Activated T-helper 1 cell treated with anti-CD3 and anti-CD28 coated beads, Interleukin-12 subunit alpha, Interleukin-12 subunit beta, Interleukin-2, Interleukin-4 antibody, amounts not matched to agents 30 ng/mL and 10 ng/mL and 1 ng/mL, durations not matched to agents 14 hours and 24 hours and 36 hours (primary cell): ENCODE measurements at regions not wholly inside any gene's neighbourhood (a gene's known extent, or its start where the extent isn't known, plus 50 kb on each side); places are given as distances from the start of the nearest gene placed in this dataset.

Experiments used
- DNase-seq: peaks from one replicate; pipeline ENCODE4 v3.0.0; 2021; ENCODE audit warnings: low spot score
- H3K27ac Mint-ChIP-seq: one replicate; pipeline ENCODE4 v1.8.0; 2021; ENCODE audit warnings: mild to moderate bottlenecking, mixed read lengths
- H3K27me3 Mint-ChIP-seq: one replicate; pipeline ENCODE4 v1.8.0; 2022; ENCODE audit warnings: mild to moderate bottlenecking, moderate library complexity, mixed read lengths; ENCODE audit not compliant: insufficient read depth
- H3K36me3 Mint-ChIP-seq: one replicate; pipeline ENCODE4 v1.8.0; 2021; ENCODE audit warnings: low read depth, mixed read lengths
- H3K4me1 Mint-ChIP-seq: one replicate; pipeline ENCODE4 v1.8.0; 2021; ENCODE audit warnings: low read depth, mixed read lengths
- H3K4me3 Mint-ChIP-seq: one replicate; pipeline ENCODE4 v1.8.0; 2021; ENCODE audit warnings: mild to moderate bottlenecking, moderate library complexity, mixed read lengths
- H3K9me3 Mint-ChIP-seq: one replicate; pipeline ENCODE4 v1.8.0; 2021; ENCODE audit warnings: mixed read lengths
- intact Hi-C: fragments of 100-400 bp; cut with micrococcal nuclease; formaldehyde crosslinking; loops from one replicate; pipeline ENCODE4 v1.15.1; 2024

DNA sequence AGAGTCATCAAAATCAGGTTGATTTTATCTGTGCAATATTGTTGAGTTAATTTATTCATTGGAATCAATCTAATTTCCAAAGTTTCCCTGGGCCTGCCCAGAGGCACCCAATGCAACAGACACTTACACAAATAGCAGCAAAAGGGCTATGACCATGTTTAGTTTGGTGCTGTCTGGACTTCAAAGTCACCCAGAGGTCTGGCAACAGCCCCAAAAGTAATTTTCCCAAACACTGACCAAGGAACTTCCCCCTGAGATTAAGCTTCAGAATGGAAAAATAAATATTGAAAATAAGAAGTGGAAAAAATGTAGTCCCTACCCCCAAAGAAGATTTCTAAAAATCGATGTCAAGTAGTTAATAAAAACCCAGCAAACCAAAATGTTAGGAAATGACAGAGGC, 70.9 kb upstream of the RNF152 start:
- no peak overlapping the region for H3K4me3 Mint-ChIP-seq
- no peak for DNase-seq
- peaks cover 28% of the 10 kb centered on the region for H3K27me3 Mint-ChIP-seq
- peaks cover 8% of the 10 kb centered on the region for H3K4me1 Mint-ChIP-seq
- no peak overlapping the region for H3K27ac Mint-ChIP-seq
- no peaks in the 10 kb centered on the region for H3K9me3 Mint-ChIP-seq
- no peaks in the 10 kb centered on the region for H3K36me3 Mint-ChIP-seq
- intact Hi-C loops = no loop called here

DNA sequence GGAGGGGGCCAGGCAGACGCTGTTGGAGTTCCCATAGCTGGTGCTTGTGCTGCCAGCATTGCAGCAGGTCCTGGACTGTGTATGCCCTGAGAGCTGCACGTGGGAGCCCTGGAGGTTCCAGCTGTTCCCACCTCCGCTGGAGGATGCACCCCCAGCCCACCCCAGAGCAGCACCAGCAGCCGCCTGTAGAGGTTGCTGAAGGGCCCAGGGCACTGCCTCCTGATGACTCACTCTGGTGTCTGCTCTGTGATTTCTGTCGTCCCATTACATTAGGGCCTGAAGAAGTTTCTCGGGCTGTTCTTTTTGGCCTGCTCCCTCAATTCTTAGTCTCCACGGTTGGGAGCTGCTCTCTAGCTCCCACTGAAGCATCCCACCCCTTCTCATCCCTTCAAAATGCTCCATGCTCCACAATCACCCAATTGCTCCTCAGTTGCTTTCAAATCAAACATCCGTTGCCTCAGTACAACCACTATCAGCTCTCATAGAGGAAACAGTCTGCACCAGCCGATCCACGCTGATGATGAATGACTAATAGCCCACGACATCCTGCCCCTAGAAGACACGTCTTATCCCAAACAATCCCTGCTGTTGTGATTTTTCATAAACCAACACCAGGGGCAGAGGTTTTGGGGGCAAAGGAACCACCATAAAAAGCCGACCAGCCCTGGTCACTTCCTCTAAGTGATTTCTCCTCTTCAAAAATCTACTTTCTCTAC, 65.2 kb upstream of the RNF152 start:
- H3K4me1 Mint-ChIP-seq = peaks cover 34% of the 10 kb centered on the region
- H3K4me3 Mint-ChIP-seq = no peak overlapping the region
- intact Hi-C loops = loop anchor here (10.0 kb wide), 2 partner anchors 193 to 547 kb away; no protein-coding TSS in a partner anchor
- H3K9me3 Mint-ChIP-seq = peaks cover 7% of the 10 kb centered on the region
- no peaks in the 10 kb centered on the region for H3K36me3 Mint-ChIP-seq
- DNase-seq = no peak
- no peak overlapping the region for H3K27ac Mint-ChIP-seq
- peaks cover 30% of the 10 kb centered on the region for H3K27me3 Mint-ChIP-seq

DNA sequence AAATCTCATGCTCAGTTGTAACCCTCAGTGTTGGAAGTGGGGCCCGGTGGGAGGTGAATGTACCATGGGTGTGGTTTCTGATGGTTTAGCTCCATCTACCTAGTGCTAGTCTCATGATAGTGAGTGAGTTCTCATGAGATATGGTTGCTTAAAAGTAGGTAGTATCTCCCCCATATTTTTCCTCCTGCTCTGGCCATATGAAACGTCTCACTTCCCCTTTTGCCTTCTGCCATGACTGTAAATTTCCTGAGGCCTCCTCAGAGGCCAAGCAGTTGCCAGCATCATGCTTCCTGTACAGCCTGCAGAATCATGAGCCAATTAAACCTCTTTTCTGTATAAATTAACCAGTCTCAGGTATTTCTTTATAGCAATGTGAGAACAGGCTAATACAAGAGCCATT, 62.8 kb upstream of the RNF152 start:
- DNase-seq = no peak
- H3K4me1 Mint-ChIP-seq = peaks cover 49% of the 10 kb centered on the region
- no peak overlapping the region for H3K4me3 Mint-ChIP-seq
- peaks cover 29% of the 10 kb centered on the region for H3K27me3 Mint-ChIP-seq
- intact Hi-C loops = loop anchor here (10.0 kb wide), 2 partner anchors 191 to 549 kb away; no protein-coding TSS in a partner anchor
- peaks cover 7% of the 10 kb centered on the region for H3K9me3 Mint-ChIP-seq
- H3K27ac Mint-ChIP-seq = no peak overlapping the region
- H3K36me3 Mint-ChIP-seq = no peaks in the 10 kb centered on the region

GRCh38 chr18:61954096-61954746, 61.4 kb upstream of the RNF152 start:
- Mint-ChIP-seq H3K4me1 (peaks cover 54% of the 10 kb centered on the region), H3K27me3 (peaks cover 33% of the 10 kb centered on the region), H3K36me3 (no peaks in the 10 kb centered on the region), H3K27ac (no peak overlapping the region), H3K9me3 (peaks cover 7% of the 10 kb centered on the region), H3K4me3 (no peak overlapping the region)
- no peak for DNase-seq
- intact Hi-C loops = loop anchor here (5.0 to 10.0 kb wide), 4 partner anchors 189 to 893 kb away; partner anchors contain the start of genes PIGN and RELCH

- intact Hi-C loops = loop anchor here (5.0 to 10.0 kb wide), 4 partner anchors 189 to 894 kb away; partner anchors contain the start of genes PIGN and RELCH
- Mint-ChIP-seq H3K36me3 (no peaks in the 10 kb centered on the region), H3K9me3 (peaks cover 7% of the 10 kb centered on the region), H3K27ac (no peak overlapping the region), H3K27me3 (peaks cover 33% of the 10 kb centered on the region), H3K4me1 (peaks cover 55% of the 10 kb centered on the region), H3K4me3 (no peak overlapping the region)
- DNase-seq = no peak
Observed at GRCh38 chr18:61953641-61954040, 60.8 kb upstream of the RNF152 start.

DNA sequence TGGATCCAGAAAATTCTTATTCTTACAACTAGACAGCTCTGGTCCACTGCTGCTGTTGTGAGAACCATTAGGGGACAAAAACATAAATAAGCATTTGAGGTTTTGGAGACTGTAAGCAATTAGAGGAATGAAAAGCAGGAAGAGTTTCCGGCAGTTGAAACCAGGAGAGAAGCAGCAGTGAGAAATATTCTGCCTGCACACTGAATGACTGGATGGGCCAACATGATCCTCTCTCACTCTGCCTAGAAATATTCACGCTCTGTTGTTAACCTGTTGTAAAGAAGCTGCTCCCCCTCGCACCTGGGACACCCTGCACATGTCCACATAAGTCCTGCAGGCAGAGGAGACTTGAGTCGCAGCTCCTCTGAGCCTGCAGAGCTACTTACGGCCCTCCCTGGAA, 60.4 kb upstream of the RNF152 start:
- intact Hi-C loops = loop anchor here (5.0 to 10.0 kb wide), 4 partner anchors 188 to 894 kb away; partner anchors contain the start of genes PIGN and RELCH
- Mint-ChIP-seq H3K27me3 (peaks cover 30% of the 10 kb centered on the region), H3K36me3 (no peaks in the 10 kb centered on the region), H3K9me3 (peaks cover 3% of the 10 kb centered on the region), H3K4me1 (peaks cover 54% of the 10 kb centered on the region), H3K27ac (no peak overlapping the region), H3K4me3 (no peak overlapping the region)
- no peak for DNase-seq

- Mint-ChIP-seq H3K27ac (no peak overlapping the region), H3K9me3 (no peaks in the 10 kb centered on the region), H3K27me3 (peaks cover 36% of the 10 kb centered on the region), H3K4me3 (no peak overlapping the region), H3K36me3 (no peaks in the 10 kb centered on the region), H3K4me1 (peaks cover 50% of the 10 kb centered on the region)
- intact Hi-C loops = loop anchor here (5.0 to 10.0 kb wide), 4 partner anchors 187 to 896 kb away; partner anchors contain the start of genes PIGN and RELCH
- DNase-seq = no peak
Observed at GRCh38 chr18:61951396-61951795, 58.6 kb upstream of the RNF152 start.

DNA sequence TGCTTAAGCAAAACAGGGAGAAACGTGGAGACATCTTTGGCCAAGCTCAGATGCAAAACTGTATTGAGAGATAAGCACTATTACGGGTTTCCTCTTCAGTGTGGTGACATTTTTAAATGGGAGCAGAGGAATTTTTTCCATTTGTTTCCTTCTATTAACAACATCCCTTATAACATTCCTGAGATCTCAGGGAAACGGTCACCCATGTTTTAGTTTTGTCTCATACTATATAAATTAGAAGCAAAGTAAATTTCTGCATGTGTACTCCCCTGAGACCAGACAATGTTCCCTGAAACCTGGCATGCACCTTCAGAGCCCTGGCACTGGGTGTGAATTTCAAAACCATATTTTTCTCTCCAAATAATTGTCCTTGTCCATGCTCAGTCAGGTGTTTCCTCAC, 57.6 kb upstream of the RNF152 start:
- Mint-ChIP-seq H3K27me3 (peaks cover 38% of the 10 kb centered on the region), H3K4me1 (peaks cover 46% of the 10 kb centered on the region), H3K27ac (no peak overlapping the region), H3K9me3 (no peaks in the 10 kb centered on the region), H3K4me3 (no peak overlapping the region), H3K36me3 (peaks cover 1% of the 10 kb centered on the region)
- DNase-seq = no peak
- intact Hi-C loops = loop anchor here (5.0 to 10.0 kb wide), 4 partner anchors 186 to 897 kb away; partner anchors contain the start of genes PIGN and RELCH

DNA sequence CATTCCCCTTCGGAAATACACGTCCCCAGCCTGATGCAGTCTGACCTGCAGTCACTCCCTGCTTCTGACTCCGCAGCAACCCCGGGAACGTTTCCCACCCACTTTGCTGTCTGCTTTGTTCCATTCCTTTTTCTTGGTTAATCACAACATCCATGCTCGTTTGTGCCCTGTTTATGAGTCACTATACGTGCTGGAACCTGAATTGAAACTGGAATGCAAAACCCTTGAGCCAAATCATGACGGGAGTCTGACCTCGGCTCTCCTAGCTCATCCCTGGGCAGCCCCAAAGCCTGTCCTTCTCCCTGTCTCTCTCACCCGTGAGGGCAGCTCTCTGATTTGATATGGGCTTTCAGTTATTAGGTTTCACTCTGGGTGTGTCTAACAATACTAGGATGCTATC, 57.1 kb upstream of the RNF152 start:
- no peak for DNase-seq
- H3K4me3 Mint-ChIP-seq = no peak overlapping the region
- peaks cover 1% of the 10 kb centered on the region for H3K36me3 Mint-ChIP-seq
- peaks cover 34% of the 10 kb centered on the region for H3K27me3 Mint-ChIP-seq
- H3K9me3 Mint-ChIP-seq = no peaks in the 10 kb centered on the region
- peaks cover 46% of the 10 kb centered on the region for H3K4me1 Mint-ChIP-seq
- H3K27ac Mint-ChIP-seq = no peak overlapping the region
- intact Hi-C loops = loop anchor here (5.0 to 10.0 kb wide), 4 partner anchors 185 to 897 kb away; partner anchors contain the start of genes PIGN and RELCH

- Mint-ChIP-seq H3K4me3 (no peak overlapping the region), H3K9me3 (no peaks in the 10 kb centered on the region), H3K27ac (no peak overlapping the region), H3K4me1 (peaks cover 42% of the 10 kb centered on the region), H3K36me3 (peaks cover 1% of the 10 kb centered on the region), H3K27me3 (peaks cover 34% of the 10 kb centered on the region)
- intact Hi-C loops = no loop called here
- no peak for DNase-seq
Observed at GRCh38 chr18:61948846-61949438, 56.1 kb upstream of the RNF152 start.

GRCh38 chr18:61948281-61948741, 55.5 kb upstream of the RNF152 start:
- H3K36me3 Mint-ChIP-seq = peaks cover 1% of the 10 kb centered on the region
- DNase-seq = no peak
- no peaks in the 10 kb centered on the region for H3K9me3 Mint-ChIP-seq
- intact Hi-C loops = no loop called here
- H3K4me3 Mint-ChIP-seq = no peak overlapping the region
- H3K27ac Mint-ChIP-seq = no peak overlapping the region
- peaks cover 28% of the 10 kb centered on the region for H3K27me3 Mint-ChIP-seq
- H3K4me1 Mint-ChIP-seq = peaks cover 37% of the 10 kb centered on the region

- H3K9me3 Mint-ChIP-seq = peaks cover 2% of the 10 kb centered on the region
- H3K27me3 Mint-ChIP-seq = peaks cover 22% of the 10 kb centered on the region
- DNase-seq = no peak
- intact Hi-C loops = no loop called here
- H3K27ac Mint-ChIP-seq = no peak overlapping the region
- peaks cover 30% of the 10 kb centered on the region for H3K4me1 Mint-ChIP-seq
- peaks cover 6% of the 10 kb centered on the region for H3K36me3 Mint-ChIP-seq
- no peak overlapping the region for H3K4me3 Mint-ChIP-seq
Observed at GRCh38 chr18:61946449-61946848, 53.6 kb upstream of the RNF152 start.
